Transverse colon (tissue), 4 donors: ENCODE measurements at regions not wholly inside any gene's neighbourhood (a gene's known extent, or its start where the extent isn't known, plus 50 kb on each side); places are given as distances from the start of the nearest gene placed in this dataset.

Source experiments
- DNase-seq: peaks from one replicate; pipeline ENCODE4 v3.0.0-alpha.2; 2019
- H3K27ac ChIP-seq, 4 donors: fragments of 200-600 bp; sonication (generic); 2 replicates each; pipeline ENCODE4 v1.5.1; 2016 to 2018; ENCODE audit warnings: inconsistent platforms in 4 of 4
- H3K27me3 ChIP-seq: fragments of 200-600 bp; sonication (generic); 2 replicates; pipeline ENCODE4 v1.5.1; 2017; ENCODE audit warnings: inconsistent platforms
- H3K36me3 ChIP-seq, 4 donors: fragments of 200-600 bp; sonication (generic); 2 replicates each; pipeline ENCODE4 v1.5.1; 2017 to 2019; ENCODE audit warnings: inconsistent platforms in 4 of 4
- H3K4me1 ChIP-seq, 4 donors: fragments of 200-600 bp; sonication (generic); 2 replicates each; pipeline ENCODE4 v1.5.1; 2017 to 2020; ENCODE audit warnings: inconsistent platforms in 4 of 4
- H3K4me3 ChIP-seq, 4 donors: fragments of 200-600 bp; sonication (generic); 1 replicate in 1 of 4; 2 replicates in 3 of 4; pipeline versions ENCODE4 v1.5.1 to v1.6.1; 2017 to 2019; ENCODE audit warnings: inconsistent platforms in 4 of 4
- H3K9me3 ChIP-seq, 2 donors: fragments of 200-600 bp; sonication (generic); 2 replicates each; pipeline ENCODE4 v1.5.1; 2017 to 2019; ENCODE audit warnings: inconsistent platforms in 2 of 2
- CTCF ChIP-seq, 5 experiments: fragments of 200-600 bp in 3 of 5; fragments of 450-650 bp in 2 of 5; sonication (generic) in 3 of 5; IDR thresholded peaks; 1 replicate in 2 of 5; 2 replicates in 3 of 5; pipeline ENCODE4 v1.5.1; 2016 to 2017; ENCODE audit warnings: antibody characterized with exemption in 5 of 5, inconsistent platforms in 3 of 5, mild to moderate bottlenecking in 2 of 5, moderate library complexity in 1 of 5
- EP300 ChIP-seq: sonication (generic); formaldehyde crosslinking; IDR thresholded peaks from one replicate; pipeline ENCODE4 v1.6.1; 2017; ENCODE audit warnings: antibody characterized with exemption, low read depth
- POLR2A ChIP-seq: fragments of 450-650 bp; IDR thresholded peaks from one replicate; pipeline ENCODE4 v1.6.1; 2016; ENCODE audit warnings: antibody characterized with exemption, mild to moderate bottlenecking, moderate library complexity
- POLR2AphosphoS5 ChIP-seq, 3 donors: sonication (generic); formaldehyde crosslinking; IDR thresholded peaks; one replicate each; pipeline ENCODE4 v1.6.1; 2016; ENCODE audit warnings: antibody characterized with exemption in 3 of 3
- WGBS, 2 donors: methylation state at CpG; one replicate each; pipeline ENCODE4 v1.1.5; 2018; ENCODE audit warnings: low coverage in 1 of 2; 5-methylcytosine and 5-hydroxymethylcytosine counted together
- in situ Hi-C, 4 donors: fragments of 200-750 bp; cut with MboI; loops; one replicate each; pipeline versions ENCODE4 v1.15.0 to v1.15.1; 2017; ENCODE audit warnings: low sequenced_read_pairs in 3 of 4, low pct_ligation_motif_present in 1 of 4, low pct_unique_long_range_greater_than_20kb in 1 of 4
- intact Hi-C: fragments of 100-400 bp; cut with DNase I; formaldehyde crosslinking; loops from one replicate; pipeline ENCODE4 v1.15.1; 2023; ENCODE audit warnings: low total_unique reads

GRCh38 chr4:149933120-149933519, 117.5 kb upstream of the IQCM start:
- TF ChIP-seq EP300 = no peak
- TF ChIP-seq CTCF (IDR thresholded peaks at IDR 0.05) = no peak
- TF ChIP-seq POLR2A = no peak
- TF ChIP-seq POLR2AphosphoS5 (IDR thresholded peaks at IDR 0.05) = no peak
- Histone ChIP-seq H3K27me3 (no peaks in the 10 kb centered on the region), H3K27ac (no peak overlapping the region), H3K9me3 (no peaks in the 10 kb centered on the region), H3K4me3 (no peak overlapping the region), H3K4me1 (peaks cover 0 to under 1% (median 0%) of the 10 kb centered on the region in 4 donors), H3K36me3 (no peaks in the 10 kb centered on the region)
- intact Hi-C loops (no loop called here), in situ Hi-C loops (no loop called here)
- 0 to 14% methylated on average over 1 of the region's 1 CpG for WGBS, 2 donors
- no peak for DNase-seq

- DNase-seq = no peak
- TF ChIP-seq CTCF (IDR thresholded peaks at IDR 0.05) (no peak), POLR2AphosphoS5 (IDR thresholded peaks at IDR 0.05) (no peak), POLR2A (no peak), EP300 (no peak)
- H3K4me1 ChIP-seq = no peaks in the 10 kb centered on the region
- intact Hi-C loops = no loop called here
- in situ Hi-C loops = no loop called here
- 60 to 64% methylated on average over 1 to 3 of the region's 3 CpGs for WGBS, 2 donors
- H3K4me3 ChIP-seq = no peak overlapping the region
- no peaks in the 10 kb centered on the region for H3K27me3 ChIP-seq
- no peak overlapping the region for H3K27ac ChIP-seq
- no peaks in the 10 kb centered on the region for H3K9me3 ChIP-seq
- no peaks in the 10 kb centered on the region for H3K36me3 ChIP-seq
These were observed 118.2 kb upstream of the IQCM start for GRCh38 chr4:149933883-149934282.

- Histone ChIP-seq H3K27ac (no peak overlapping the region), H3K4me1 (no peaks in the 10 kb centered on the region), H3K27me3 (no peaks in the 10 kb centered on the region), H3K36me3 (no peaks in the 10 kb centered on the region), H3K9me3 (no peaks in the 10 kb centered on the region), H3K4me3 (no peak overlapping the region)
- TF ChIP-seq POLR2A (no peak), POLR2AphosphoS5 (IDR thresholded peaks at IDR 0.05) (no peak), CTCF (IDR thresholded peaks at IDR 0.05) (no peak), EP300 (no peak)
- in situ Hi-C loops (no loop called here), intact Hi-C loops (no loop called here)
- DNase-seq = no peak
- 76 to 77% methylated on average over 5 of the region's 5 CpGs for WGBS, 2 donors
These were observed 128.9 kb upstream of the DCLK2 start for GRCh38 chr4:149949381-149949780.

GRCh38 chr4:149951152-149951900, 126.9 kb upstream of the DCLK2 start:
- DNase-seq = no peak
- in situ Hi-C loops (no loop called here), intact Hi-C loops (no loop called here)
- no peaks in the 10 kb centered on the region for H3K36me3 ChIP-seq
- WGBS, 2 donors = 88 to 95% methylated on average over 4 to 5 of the region's 5 CpGs
- H3K27ac ChIP-seq = no peak overlapping the region
- no peaks in the 10 kb centered on the region for H3K4me1 ChIP-seq
- TF ChIP-seq CTCF (IDR thresholded peaks at IDR 0.05) (no peak), POLR2A (no peak), EP300 (no peak)
- H3K4me3 ChIP-seq = no peak overlapping the region
- no peaks in the 10 kb centered on the region for H3K9me3 ChIP-seq
- H3K27me3 ChIP-seq = no peaks in the 10 kb centered on the region
